NCI-H526 (cell line): ENCODE measurements at regions not wholly inside any gene's neighbourhood (a gene's known extent, or its start where the extent isn't known, plus 50 kb on each side); places are given as distances from the start of the nearest gene placed in this dataset.

Experiments
- DNase-seq, 2 experiments: peaks; one replicate each; lab custom pipeline; 2025; lab: John Stamatoyannopoulos, UW

DNA sequence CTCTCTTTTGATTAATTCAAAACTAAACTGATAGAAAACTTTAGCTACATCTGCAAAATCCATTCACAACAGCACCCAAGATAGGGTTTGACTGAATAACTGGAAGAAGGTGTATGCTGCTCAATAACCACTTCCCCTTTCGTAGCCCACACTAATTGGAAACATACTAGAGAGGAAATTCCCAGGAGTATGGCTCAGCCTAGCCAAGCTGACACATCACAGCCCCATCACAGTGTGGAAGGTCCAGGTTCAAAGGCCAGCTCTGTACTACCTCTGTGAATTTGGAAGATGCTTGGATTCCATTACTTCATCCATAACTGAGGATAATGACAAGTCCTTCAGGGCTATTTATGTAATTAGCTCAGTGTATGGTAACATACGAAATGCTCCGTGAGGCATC, 185.4 kb downstream of the FBXO15 start:
- no peak for DNase-seq

DNA sequence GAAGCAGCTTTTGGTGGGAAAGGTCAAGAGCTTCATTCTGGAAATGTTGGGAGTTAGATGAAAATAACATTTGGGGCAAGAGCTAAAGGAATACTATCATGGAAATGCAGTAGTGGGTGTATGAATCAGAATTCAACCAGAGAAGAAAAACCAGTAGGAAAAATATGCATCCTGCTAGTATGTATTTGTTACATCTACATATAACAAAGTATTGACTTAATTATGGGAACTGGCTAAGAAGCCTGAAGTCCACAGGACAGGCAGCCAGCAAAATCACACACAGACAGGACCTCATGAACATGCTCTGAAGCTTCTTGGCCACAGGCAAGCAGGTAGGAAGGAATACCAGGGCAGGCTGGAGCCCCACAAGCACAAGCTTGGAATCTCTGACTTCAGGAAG, 185.8 kb downstream of the FBXO15 start:
- no peak for DNase-seq

DNA sequence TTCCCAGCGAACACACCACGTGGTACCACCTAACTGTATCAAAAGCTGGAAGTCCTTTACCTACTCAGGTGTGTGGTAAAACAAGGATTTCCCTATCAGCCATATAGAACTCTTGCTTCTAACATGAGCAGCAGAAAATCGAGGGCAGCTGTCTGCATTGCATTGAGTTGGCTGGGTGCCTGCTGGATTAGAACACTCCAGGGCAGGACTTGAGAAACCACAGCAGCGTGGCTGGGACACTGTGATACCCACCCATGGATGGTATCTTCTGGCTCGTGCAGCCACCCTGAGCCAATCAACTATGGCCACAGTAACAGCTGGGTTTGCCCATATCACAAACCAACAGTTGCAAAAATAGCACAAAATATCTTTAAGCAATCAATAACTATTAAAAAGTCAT, 188.3 kb downstream of the FBXO15 start:
- DNase-seq, result no peak

DNA sequence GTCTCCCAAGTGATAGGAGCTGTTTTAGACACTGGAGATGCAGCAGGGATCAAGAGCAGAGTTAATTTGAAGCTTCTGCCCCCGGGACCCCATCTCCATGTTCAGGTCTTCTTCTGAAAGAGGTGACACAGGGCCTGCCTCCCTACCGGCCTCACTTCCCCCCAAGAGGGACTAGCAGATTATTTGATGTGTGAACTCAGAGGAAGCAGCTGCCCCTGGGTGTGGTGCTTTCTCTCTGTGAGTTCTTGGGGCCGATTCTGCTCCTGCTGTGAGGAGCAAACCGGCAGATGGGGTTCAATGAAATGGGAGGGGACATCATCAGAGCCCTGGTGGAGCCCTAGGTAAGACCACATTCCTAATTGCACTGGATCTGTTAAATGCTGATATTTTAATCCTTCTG, 193.4 kb downstream of the FBXO15 start:
- DNase-seq, result no peak

DNA sequence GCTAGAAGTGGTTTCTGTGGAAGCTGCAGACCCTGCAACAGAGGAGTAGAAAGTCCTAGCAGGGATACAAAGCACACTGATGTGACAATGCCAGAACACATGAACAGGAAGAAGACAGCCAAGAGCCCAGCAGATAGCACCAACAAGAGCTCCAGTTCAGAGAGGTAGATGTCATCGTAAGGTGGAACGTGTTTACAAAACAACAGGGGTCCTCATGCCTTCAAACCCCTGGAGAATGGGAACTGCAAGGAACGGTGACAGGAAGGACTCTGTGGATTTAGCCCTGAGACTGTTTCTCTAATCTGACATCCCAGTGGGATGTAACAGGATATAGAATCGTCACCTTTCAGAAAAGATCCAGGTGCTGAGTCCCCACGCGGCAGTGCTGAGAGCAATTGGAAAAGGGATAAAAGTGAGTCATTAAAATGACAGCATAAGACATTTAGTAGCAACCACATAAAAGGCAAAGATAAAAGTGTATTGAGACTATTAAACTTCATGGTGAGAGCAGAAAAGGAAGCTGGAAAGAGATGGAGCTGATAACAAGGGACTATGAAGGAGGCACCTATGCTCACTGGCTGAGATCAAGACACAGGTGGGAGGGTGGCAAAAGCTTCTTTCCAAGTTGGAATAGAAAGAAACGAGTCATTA, 195.2 kb downstream of the FBXO15 start:
- no peak for DNase-seq

DNA sequence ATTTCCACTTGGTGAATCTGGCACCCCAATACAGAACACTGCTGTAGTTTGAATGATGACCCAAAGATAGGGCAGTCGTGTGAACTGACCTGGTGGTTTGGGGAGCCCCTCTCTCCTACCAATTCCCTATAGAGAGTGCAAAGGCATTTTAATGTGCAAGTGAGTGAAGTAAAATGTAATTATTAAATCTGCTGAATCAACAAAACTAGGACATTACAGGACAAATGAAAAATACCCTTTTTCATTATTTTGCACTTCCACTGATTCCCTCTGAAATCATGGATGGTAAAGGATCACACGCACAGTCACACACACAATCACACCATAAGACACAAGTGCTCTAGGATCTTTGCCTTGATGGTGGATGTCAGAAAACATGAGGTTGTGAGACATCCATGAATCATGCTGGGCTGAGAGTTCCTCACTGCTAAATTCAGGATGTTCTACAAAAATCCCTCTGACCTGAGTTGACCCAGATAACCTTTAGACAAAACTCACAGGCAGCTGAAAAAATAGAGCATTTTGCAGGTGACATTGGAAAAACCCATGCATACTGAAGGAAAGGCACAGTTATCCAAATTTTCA, 197.4 kb downstream of the FBXO15 start:
- no peak for DNase-seq

DNA sequence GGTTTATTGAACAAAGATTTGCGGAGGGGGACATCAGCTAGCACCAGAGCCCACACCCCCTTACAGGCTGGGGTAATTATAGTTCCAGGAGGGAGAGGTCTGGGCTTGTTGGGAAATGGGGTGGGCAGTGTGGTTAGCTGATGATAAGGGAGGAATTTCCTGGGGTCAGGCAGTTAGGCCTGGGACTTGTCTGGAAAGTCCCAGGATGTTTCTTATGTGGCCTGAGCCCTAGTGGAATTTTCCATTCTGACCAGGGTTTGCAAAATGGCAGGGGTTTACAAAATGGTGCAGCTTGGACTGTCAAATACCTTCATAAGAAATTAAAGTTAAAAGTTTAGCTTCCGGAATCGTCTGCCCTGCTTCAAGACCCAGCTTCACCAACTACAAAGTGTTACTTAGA, 199.1 kb downstream of the FBXO15 start:
- DNase-seq, result no peak

DNA sequence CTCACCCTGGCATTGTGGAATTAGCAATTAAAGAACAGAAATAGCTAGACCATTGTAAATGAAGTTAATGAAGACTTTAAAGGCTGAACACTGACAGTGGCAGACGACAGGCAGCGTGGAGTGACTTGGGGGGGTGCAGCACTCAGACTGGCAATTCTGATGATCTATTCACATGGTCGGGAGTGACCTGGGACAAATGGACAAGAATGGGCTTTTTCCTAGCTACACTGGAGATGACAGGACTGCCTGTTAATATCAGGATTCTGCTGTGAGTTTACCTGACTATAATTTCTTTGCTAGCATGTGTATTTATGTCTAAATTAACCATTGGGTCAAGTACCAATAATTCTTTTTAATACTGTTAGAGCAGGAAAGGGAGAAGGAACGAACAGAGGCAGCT, 199.6 kb downstream of the FBXO15 start:
- DNase-seq, result no peak

DNA sequence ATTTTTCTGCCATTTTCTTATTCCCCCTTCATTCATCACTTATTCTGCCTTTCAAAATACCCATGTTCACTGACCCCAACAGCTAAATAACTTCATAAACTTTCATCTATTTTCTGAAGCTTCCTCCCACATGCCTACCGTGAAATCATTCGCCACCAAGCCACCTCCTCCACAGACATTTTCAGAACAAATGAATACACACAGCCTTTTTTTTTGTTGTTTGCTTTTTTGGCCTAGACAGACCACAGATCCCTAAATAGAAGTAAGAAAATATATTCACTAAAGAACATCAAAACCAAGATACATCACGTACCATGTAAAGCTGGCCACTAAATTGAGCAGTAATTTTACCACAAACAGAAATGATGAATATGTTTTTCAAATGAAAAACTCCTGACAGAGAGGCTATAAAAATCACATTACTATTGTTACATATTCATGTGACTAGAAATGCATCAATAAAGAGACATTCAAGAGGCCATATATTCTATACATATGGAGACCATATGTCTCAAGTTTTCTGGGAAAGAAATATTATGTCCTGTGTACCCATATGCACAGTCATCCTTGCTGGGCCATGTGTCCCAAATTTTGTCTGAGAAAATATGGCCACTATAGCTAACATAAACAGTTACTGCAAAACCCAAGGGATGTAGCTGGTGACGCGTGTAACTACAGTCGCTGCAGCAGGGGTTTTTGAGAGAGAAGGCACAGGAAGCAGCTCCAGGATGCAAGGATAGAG, 200.3 kb downstream of the FBXO15 start:
- DNase-seq, result no peak

DNA sequence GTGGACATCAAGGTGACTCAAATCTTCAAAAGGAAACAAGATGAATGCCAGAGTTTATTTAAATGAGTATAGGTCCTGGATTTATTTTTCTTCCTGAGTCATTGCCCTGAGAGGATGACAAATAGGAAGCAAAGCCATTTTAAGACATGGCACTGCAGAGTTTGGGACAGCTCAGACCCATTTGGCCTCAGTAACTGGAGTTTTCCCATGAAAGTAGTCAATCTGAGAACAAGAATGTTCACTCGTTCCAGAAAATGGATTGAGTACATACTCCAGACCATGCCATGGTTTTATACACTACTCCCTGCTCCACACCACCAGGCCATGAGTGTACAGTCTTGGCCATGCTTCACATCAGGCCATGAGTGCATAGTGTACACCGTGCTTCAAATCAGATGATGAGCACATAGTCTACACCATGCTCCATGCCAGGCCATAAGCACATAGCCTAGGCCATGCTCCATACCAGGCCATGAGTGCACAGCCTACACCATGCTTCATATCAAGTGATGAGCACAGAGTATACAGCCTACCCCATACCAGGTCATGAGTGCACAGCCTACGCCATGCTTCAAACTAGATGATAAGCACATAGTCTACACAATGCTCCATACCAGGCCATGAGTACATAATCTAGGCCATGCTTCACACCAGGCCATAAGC, 202.4 kb downstream of the FBXO15 start:
- DNase-seq, result no peak

DNA sequence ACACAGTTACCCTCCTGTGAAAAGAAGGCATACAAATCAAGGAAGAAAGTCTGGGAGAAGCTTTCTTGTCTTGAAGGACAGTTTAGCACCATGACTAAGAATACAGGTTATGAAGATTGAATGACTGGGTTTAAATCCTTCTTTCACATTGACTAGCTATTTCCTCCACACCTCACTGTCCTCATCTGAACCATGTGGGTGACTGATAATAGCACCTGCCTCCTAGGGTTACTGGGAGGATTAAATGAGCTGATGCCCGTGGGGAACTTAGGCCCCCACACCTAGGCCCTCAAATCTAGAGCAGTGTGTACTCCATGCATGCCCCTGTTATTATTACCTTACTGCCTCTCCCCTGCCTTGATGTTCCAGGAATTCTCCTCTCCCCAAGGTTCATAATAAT, 202.9 kb downstream of the FBXO15 start:
- no peak for DNase-seq

DNA sequence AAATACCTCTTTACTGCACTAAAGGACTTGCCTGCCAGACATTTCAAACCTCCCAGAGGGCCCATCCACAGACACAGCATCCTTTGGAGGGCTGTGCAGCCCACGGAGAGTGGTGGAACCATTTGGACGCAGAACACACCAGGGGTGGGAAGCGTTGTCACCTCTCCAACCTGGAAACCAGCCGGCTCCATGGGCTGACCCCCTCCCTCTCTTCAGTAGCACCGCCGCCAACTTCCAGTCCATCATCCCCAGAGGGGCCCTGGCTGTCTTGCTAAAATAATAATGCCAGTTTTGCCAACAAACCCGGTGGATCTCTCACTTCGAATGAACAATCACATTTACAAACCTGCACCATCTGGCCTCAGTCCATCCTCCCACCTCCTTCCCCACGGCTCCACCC, 203.9 kb downstream of the FBXO15 start:
- DNase-seq, result no peak

DNA sequence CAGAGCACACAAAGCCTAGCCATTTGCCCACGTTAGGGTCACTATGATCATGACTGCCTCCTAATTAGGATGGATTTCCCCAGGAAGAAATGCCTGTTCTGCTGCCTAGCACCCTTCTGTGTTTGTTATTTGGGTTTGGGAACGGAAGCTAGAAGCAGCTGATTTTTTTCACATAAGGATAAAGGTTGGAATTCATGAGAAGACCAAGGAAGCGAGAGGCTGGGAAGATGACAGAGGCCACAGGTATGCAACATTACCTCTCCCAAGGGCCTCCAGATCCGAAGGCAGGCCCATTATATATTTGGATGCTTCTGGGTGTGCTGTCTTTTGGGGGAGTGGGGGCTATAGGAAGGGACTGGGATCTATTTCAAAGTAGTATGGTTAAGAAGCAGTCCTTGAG, 204.7 kb downstream of the FBXO15 start:
- DNase-seq, result no peak

DNA sequence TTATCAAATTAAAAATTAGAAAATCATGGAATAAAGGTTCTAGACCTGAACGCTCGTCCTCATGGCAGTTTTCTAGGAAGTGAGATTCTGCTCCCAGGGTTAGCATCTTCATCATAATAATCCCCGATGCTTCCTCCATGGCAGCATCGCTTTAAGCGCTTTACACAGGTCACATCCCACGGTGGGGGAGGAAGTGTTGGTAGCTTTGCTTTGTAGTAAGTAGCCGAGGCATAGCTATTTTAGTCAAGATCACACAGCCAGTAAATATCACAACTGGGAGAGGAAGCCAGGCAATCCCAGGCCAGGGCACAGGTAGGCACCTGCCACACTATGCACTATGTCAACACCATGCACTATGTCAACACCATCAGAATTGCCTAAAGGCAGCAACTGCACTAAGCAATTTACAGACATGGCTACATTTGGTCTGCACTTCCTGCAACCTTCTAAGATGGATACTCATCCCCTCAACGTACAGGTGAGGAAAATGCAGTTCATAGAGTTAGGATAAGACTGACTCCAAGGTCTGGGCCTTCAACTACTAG, 205.5 kb downstream of the FBXO15 start:
- peak in 1 of 2 experiments; percentile 5 for DNase-seq

DNA sequence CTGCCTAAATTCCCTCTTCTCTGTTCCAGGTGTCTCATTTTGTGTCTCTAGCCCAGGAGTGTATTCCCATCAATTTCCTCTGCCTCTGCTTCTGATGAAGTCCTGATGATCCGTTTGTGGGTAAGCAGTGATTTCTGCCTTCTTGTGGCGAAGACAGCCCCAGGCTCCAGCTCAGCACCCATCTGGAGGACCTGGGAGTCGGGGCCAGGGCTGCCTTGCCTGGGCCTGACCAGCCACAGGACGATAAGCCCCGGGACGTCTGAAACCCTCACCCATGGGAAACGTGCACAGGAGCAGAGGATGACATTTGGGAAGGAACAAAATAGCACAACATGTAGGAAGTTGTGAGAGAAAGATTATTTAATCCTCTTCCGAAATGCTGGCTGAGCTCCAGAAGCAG, 206.9 kb downstream of the FBXO15 start:
- DNase-seq, result no peak

DNA sequence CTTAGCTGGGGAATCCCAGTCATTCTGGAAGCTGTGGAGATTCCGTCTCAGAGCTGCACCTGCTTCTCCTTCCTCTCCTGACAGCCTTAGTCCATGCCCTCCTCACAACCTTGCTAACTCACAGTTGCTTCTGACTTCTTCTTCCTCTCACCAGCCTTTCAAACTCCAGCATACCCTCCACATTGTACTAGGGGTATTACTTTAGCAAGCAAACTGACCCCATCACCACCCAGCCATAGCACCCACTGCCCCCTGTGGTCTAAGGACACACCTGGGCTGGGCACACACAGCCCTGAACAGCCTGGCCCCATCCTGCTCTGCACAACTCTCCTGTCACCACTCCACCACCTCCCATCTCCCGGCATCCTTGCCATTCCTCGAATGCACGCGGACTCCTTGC, 208.2 kb downstream of the FBXO15 start:
- no peak for DNase-seq

DNA sequence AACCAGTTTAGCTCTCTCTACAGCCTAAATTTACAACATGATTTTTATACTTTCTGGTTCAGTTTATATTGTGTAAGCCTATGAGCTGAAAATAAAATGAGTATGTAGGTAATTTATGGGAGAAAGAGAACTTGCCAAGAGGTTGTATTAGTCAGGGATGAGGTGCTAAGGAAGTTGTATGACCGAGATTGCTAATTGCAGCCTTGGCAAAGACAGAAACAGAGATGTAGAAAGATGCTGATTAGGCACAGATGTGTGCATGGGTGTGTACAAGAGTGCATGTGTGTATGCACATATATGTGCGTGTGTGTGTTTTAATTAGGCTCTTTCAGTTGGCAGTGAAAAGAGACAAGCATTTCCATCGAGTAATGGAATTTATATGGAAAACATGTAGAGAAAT, 213.9 kb downstream of the FBXO15 start:
- DNase-seq, result no peak

DNA sequence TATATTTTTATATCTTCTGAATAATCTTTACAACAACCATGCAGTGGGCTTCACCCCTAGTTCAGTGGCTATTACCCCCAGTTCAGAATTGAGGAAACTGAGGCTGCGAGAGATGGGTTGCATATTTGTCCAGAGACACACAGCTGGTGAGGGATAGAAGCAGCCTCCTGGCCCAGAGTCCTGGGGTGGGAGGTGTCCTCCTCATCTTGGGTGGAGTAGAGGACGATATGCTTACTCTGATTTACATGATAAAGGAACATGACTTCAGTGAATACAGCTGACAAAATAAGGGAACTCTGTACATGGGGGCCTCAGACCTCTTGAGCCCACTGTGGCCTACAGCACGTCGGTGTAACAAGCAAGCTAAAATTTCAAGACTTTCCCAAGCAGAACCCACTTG, 214.7 kb downstream of the FBXO15 start:
- no peak for DNase-seq

DNA sequence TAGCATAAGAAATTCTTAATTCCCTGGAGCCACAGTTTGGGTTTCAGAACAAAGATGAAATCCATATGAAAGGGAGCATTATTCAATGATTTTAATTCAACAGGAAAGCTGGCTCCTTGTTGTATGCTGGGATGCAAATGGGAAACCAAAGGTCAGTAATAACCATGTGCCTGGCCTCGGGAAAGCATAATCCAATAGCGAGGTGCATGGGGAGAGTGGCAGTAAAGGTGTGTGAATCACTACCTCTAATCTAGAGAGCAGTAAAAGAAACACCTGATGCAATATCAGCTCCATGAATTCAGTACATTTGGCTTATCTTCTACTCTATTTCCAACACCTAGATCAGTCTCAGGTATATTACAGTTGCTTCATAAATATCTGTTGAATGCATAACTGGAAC, 220.1 kb downstream of the FBXO15 start:
- DNase-seq, result no peak

DNA sequence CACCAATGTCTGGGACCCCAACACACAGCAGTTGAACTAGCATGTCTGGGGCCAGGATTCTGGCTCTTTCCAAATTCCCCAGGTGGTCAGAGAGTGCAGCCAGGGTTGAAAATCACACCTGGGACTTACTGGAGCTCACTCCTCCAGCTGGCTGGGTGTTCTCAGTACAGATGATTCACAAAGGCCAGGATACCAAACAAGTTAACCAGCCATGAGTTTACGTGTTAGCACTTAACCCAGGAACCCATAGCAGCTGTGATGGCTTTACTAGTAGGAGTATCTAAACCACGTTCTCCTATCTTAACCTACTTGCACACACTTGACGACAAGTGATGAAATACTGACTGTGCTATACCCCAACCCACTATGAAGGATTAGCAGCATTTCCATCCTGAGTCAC, 222.8 kb downstream of the FBXO15 start:
- DNase-seq, result no peak

DNA sequence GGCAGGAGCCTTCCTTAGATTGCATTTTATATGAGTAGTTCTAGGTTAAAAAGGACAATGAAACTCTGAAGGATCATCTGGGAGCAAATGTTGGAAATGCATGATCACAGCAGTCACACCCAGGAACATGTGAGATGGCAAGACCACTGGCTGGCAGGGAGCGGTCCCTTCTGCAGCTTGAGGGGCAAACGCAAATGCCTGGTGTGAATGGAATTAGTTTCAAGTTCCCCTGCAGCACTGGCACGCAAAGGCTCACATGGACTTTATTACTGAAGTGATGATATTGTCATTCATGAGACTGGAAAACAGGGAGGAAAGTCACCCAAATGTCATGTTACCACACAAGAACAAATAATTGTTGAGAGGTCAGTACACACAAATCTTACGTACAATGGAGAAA, 223.3 kb downstream of the FBXO15 start:
- no peak for DNase-seq

DNA sequence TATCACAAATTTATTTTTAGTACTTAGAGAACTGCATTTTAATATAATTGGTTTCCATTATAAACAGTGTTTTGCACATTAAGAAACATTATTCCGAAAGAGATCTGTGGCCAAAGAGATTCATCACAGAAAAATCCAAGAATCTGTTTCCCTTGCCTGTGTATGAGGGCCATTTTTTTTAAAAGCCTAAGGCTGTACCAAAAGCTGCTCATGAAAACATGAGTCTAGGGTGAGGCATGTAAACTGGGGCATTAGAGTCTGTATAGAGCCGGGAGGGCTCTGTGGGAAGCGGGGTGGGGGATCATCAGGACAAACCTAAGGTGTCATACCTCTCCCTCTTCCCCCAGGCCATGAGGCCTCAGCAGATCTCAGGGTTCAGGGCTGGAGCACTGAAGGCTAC, 223.8 kb downstream of the FBXO15 start:
- DNase-seq, result no peak

DNA sequence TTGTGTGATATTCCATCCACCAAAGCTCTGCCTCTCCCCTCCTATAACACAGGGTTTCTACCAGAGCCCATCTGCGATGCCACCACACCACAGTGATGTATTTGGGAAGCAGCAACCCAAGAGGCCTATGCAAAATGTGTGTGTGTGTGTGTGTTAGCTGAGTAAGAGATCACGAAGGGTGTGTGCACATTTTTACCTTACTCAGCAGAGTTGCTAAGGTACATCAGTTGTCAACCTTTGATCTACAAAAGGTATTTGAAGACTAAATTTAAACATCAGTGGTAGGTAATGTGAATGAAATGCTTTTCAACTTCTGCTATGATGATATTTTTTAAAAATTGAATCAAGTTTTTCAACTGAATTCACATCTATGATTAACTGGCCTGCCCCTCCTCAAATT, 227.6 kb downstream of the FBXO15 start:
- no peak for DNase-seq
